ENCODE measurements at regions not wholly inside any gene's neighbourhood (a gene's known extent, or its start where the extent isn't known, plus 50 kb on each side); places are given as distances from the start of the nearest gene placed in this dataset.

- DNase-seq = no peak
These were observed 564.0 kb upstream of the JARID2 start for GRCh38 chr6:14681699-14682487.

GRCh38 chr6:14682812-14683211 lies 563.1 kb upstream of the JARID2 start:
- DNase-seq = no peak

- no peak for DNase-seq
These were observed 556.2 kb upstream of the JARID2 start for GRCh38 chr6:14689639-14690038.

- no peak for DNase-seq
These were observed 555.5 kb upstream of the JARID2 start for GRCh38 chr6:14690120-14691056.

DNA sequence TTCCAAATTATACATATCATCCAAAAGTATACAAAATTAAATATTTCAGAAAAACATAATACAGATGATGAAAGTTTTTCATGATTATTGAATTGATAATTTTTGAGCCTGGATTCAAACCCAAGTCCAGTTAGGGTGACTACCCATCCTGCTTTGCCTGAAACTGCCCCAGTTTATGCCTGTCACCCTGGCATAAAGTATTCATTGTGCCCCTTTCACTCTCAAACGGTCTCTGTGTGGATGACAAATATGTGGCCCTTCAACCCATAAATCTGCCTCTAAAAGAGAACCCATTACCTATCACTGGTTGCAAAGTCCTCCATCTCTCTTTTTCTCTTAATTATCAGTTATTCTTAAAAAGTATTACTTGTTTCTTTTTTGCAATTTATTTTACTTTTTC lies 553.7 kb upstream of the JARID2 start:
- DNase-seq = no peak

GRCh38 chr6:14693301-14694192 lies 552.3 kb upstream of the JARID2 start:
- DNase-seq = no peak

DNA sequence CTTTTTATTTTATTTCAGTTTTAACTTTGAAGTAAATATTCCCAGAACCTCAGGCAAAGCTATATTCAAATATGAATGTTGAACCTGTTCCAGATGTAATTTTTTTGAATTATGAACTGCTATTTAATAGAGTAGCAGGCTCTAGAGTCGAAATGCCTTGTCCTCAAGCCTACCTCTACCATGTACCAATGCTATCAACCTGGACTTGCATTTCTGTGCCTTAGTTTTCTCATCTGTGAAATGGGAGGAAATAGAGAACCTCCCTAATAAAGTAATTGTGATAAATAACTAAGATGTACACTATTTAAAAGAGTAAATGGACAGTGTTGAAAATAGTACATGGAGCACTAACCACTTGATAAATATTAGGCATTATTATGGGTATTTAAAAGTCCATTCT lies 551.6 kb upstream of the JARID2 start:
- DNase-seq = no peak

- no peak for DNase-seq
These were observed 550.3 kb upstream of the JARID2 start for GRCh38 chr6:14695579-14695978.

GRCh38 chr6:14696367-14696766 lies 549.5 kb upstream of the JARID2 start:
- DNase-seq = no peak

GRCh38 chr6:14697427-14697826 lies 548.4 kb upstream of the JARID2 start:
- DNase-seq = no peak

DNA sequence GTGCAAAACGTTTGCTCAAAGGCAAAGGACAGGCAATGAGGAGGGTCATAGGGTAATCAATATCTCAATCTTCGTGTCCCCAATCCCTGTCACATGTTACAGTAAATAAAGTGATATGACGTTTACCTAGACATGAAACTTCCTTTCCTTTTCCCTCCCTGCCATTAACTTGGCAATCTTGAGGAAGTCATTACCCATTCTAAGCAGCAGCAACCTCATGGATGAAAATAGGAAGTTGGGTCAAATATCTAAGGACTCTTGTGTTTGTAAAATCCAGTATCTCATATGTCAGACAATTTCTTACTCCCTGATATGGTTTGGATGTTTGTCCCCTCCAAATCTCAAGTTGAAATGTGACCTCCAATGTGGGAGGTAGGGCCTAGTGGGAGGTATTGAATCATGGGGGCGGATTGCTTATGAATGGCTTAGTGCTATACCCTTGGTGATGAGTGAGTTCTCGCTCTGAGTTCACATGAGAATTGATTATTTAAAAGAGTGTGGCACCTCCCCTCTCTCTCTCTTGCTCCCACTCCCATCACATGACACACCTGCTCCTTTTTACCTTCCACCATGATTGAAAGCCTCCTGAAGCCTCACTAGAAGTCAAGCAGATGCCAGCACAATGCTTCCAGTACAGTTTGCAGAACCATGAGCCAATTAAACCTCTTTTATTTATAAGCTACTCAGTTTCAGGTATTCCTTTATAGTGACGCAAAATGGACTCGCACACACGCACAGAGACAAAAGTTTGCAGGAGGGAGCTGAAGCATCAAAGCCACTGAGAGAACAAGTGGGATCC lies 545.9 kb upstream of the JARID2 start:
- no peak for DNase-seq

- DNase-seq = no peak
These were observed 543.9 kb upstream of the JARID2 start for GRCh38 chr6:14701946-14702345.

DNA sequence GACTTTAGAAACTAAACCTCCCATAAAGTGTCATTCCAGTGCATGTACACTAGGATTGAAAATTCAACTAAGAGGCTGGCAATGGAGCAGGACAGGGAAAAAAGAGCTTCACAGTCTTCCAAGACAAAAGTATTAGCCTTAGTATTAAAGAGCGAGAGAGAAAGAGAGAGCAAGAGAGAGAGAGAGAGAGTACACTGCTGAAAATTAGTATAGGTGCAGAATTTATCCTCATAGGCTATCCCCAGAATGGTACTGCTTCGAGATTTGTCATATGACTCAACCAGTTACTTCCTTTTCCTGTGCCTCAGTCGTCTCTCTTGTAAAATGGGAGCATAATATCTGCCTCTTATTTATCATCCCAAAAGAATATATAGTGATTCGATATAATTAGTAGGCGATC lies 543.2 kb upstream of the JARID2 start:
- no peak for DNase-seq

DNA sequence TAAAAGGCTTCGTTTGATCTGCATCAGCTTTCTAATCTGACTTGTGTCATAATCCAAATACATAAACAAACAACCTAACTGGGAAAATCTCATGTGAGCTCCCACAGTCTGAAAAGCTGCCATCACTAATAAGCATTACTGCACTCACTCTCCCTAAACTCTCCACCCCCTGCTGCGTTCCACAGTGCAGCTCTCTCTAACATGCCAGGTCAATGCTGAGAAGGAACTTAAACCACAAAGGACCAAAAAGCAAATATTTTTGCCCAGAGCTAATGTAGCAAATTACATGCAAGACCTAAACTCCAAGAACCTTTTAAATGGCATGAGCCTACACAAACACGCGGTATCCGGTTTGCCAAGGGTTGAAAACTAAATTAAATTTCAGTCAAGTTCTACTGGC lies 542.3 kb upstream of the JARID2 start:
- DNase-seq = no peak

DNA sequence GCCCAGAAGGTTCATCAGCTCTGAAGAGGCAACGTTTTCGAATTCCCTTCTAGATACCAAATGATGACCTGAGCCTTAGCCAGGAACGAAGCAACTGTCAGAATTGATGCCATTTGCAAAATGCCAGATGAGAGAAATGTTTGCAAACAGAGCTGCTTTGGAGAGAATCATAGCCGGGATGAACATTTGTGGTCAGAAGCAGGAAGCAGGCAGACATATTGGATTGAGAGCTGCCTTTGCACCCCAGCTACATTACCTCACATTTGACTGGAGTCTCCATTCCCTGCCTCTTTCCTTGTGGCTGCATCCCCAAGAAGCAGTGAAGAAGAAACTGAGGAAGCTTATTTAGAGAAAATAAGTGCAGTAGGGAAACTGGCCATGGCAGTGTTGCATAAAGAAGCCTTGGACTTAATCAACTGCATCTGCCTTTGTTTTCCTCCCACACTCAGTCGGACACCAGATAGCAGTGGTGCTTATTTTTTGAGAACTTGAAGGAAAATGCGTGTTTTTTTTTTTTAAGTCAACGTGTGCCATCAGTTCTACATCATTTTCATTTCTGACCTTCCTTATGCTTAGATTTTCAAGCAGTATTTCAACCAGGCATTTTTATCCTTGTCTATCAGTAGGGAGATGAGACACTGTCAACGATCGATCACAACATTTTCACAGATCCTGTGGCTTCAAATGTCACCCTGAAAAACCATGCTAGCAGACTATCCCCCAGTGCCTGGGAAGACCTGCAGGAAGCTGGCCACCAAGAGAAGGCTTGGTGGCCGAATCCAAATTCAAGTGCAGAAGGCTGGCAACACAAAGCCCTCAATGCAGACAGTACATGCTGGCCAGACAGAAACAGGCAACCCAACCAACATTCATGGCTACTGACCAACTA lies 541.2 kb upstream of the JARID2 start:
- no peak for DNase-seq

GRCh38 chr6:14705841-14706377 lies 540.0 kb upstream of the JARID2 start:
- no peak for DNase-seq

- DNase-seq = no peak
These were observed 539.4 kb upstream of the JARID2 start for GRCh38 chr6:14706378-14706929.

DNA sequence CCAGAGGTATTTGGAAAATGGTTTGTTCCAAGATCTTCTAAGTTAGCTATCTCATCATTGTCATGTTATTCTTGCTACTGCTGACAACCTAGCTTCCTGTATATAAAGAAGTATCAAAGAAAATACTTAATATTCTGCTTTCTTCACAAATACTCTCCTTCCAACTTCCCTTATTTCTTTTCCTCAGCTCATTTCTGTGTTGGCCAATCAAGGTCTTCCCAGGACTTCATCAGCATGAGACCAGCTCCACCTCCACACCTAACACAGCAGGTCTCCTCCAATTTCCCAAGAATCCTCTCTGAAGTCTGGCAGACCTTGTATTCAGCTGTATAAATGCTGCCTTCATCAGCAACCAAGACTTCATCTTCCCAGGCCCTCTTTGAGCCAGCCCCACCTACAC lies 538.6 kb upstream of the JARID2 start:
- DNase-seq = no peak

GRCh38 chr6:14707971-14708465 lies 537.9 kb upstream of the JARID2 start:
- DNase-seq = no peak

GRCh38 chr6:14709066-14709670 lies 536.7 kb upstream of the JARID2 start:
- DNase-seq = no peak

Measured in stimulated activated naive CD4-positive, alpha-beta T cell (primary cell).